Fibroblast of lung (primary cell): ENCODE measurements at regions not wholly inside any gene's neighbourhood (a gene's known extent, or its start where the extent isn't known, plus 50 kb on each side); places are given as distances from the start of the nearest gene placed in this dataset.

Experiments used
- DNase-seq, 2 donors: peaks; one replicate each; pipeline versions ENCODE4 v3.0.0 to v3.0.0-alpha.2; 2010; ENCODE audit warnings: low read depth in 2 of 2
- H2AFZ ChIP-seq: 2 replicates; pipeline ENCODE4 v1.5.1; 2012; ENCODE audit warnings: low read length, control low read depth, inconsistent platforms
- H3K27ac ChIP-seq: 2 replicates; pipeline ENCODE4 v1.5.1; 2011; ENCODE audit warnings: low read length, control low read depth; ENCODE audit not compliant: insufficient read depth
- H3K27me3 ChIP-seq: 2 replicates; pipeline ENCODE4 v1.5.1; 2011; ENCODE audit warnings: mild to moderate bottlenecking, low read length; ENCODE audit not compliant: control insufficient read depth, insufficient read depth
- H3K36me3 ChIP-seq: 2 replicates; pipeline ENCODE4 v1.5.1; 2011; ENCODE audit warnings: low read length; ENCODE audit not compliant: control insufficient read depth, insufficient read depth
- H3K4me1 ChIP-seq: 2 replicates; pipeline ENCODE4 v1.5.1; 2011; ENCODE audit warnings: low read length; ENCODE audit not compliant: control insufficient read depth, insufficient read depth; ENCODE audit errors: extremely low read depth
- H3K4me2 ChIP-seq: 2 replicates; pipeline ENCODE4 v1.5.1; 2011; ENCODE audit warnings: low read length, control low read depth; ENCODE audit not compliant: insufficient read depth; ENCODE audit errors: extremely low read depth
- H3K4me3 ChIP-seq, 4 experiments: fragments of 200-600 bp in 1 of 4; sonication (generic) in 1 of 4; replicated peaks in 1 of 4; 2 replicates each; pipeline ENCODE4 v1.5.1; 2011 to 2016; ENCODE audit warnings: low read length in 4 of 4, low read depth in 3 of 4, mild to moderate bottlenecking in 3 of 4, control low read depth in 2 of 4, inconsistent platforms in 1 of 4, mixed read lengths in 1 of 4; ENCODE audit not compliant: insufficient read depth in 1 of 4; ENCODE audit errors: control extremely low read depth in 1 of 4
- H3K79me2 ChIP-seq: 2 replicates; pipeline ENCODE4 v1.5.1; 2012; ENCODE audit warnings: mild to moderate bottlenecking, low read length, inconsistent platforms; ENCODE audit not compliant: control insufficient read depth, insufficient read depth
- H3K9ac ChIP-seq: 2 replicates; pipeline ENCODE4 v1.5.1; 2011; ENCODE audit warnings: mild to moderate bottlenecking, low read length, control low read depth; ENCODE audit not compliant: insufficient read depth
- H3K9me3 ChIP-seq: 2 replicates; pipeline ENCODE4 v1.5.1; 2012; ENCODE audit warnings: low read depth, low read length; ENCODE audit not compliant: control insufficient read depth, insufficient read depth
- H4K20me1 ChIP-seq: 2 replicates; pipeline ENCODE4 v1.5.1; 2011; ENCODE audit warnings: low read length; ENCODE audit not compliant: control insufficient read depth, insufficient read depth; ENCODE audit errors: extremely low read depth
- CTCF ChIP-seq, 2 donors: IDR thresholded peaks in 1 of 2; conservative IDR thresholded peaks in 1 of 2; 1 replicate in 1 of 2; 2 replicates in 1 of 2; pipeline ENCODE4 v1.5.1; 2011 to 2012; ENCODE audit warnings: low read length in 2 of 2, control low read depth in 1 of 2, inconsistent platforms in 1 of 2, low read depth in 1 of 2, mild to moderate bottlenecking in 1 of 2
- EZH2 ChIP-seq: IDR thresholded peaks from 2 replicates; pipeline ENCODE4 v1.5.1; 2012; ENCODE audit warnings: low read length, control low read depth, mild to moderate bottlenecking; ENCODE audit errors: missing control alignments

GRCh38 chr3:6516694-6517093 lies 344.2 kb upstream of the GRM7 start:
- H3K4me3 ChIP-seq = no peak overlapping the region
- no peaks in the 10 kb centered on the region for H3K4me1 ChIP-seq
- H3K4me2 ChIP-seq = no peak overlapping the region
- H4K20me1 ChIP-seq = no peaks in the 10 kb centered on the region
- no peak for DNase-seq
- no peaks in the 10 kb centered on the region for H3K27me3 ChIP-seq
- TF ChIP-seq EZH2 (no peak), CTCF (conservative IDR thresholded peaks at IDR 0.05 in 1 of 2, IDR thresholded peaks at IDR 0.05 in 1 of 2; ENCODE audit: low read depth in 1 of 2, low read length in 2 of 2) (no peak)
- no peaks in the 10 kb centered on the region for H3K79me2 ChIP-seq
- H3K9ac ChIP-seq = no peak overlapping the region
- no peaks in the 10 kb centered on the region for H3K36me3 ChIP-seq
- H3K9me3 ChIP-seq = no peaks in the 10 kb centered on the region
- no peak overlapping the region for H3K27ac ChIP-seq
- H2AFZ ChIP-seq = no peak overlapping the region

- Histone ChIP-seq H3K36me3 (no peaks in the 10 kb centered on the region), H3K4me3 (no peak overlapping the region), H3K27ac (no peak overlapping the region), H3K9ac (no peak overlapping the region), H3K4me1 (no peaks in the 10 kb centered on the region), H3K27me3 (no peaks in the 10 kb centered on the region), H3K79me2 (no peaks in the 10 kb centered on the region), H3K9me3 (no peaks in the 10 kb centered on the region), H3K4me2 (no peak overlapping the region), H2AFZ (no peak overlapping the region), H4K20me1 (no peaks in the 10 kb centered on the region)
- no peak for DNase-seq
- no peak for TF ChIP-seq EZH2
- TF ChIP-seq CTCF (conservative IDR thresholded peaks at IDR 0.05 in 1 of 2, IDR thresholded peaks at IDR 0.05 in 1 of 2; ENCODE audit: low read depth in 1 of 2, low read length in 2 of 2) = no peak
These were observed 342.1 kb upstream of the GRM7 start for GRCh38 chr3:6518709-6519345.

- Histone ChIP-seq H3K27me3 (no peaks in the 10 kb centered on the region), H3K4me2 (no peak overlapping the region), H3K4me1 (no peaks in the 10 kb centered on the region), H3K4me3 (no peak overlapping the region), H3K9ac (no peak overlapping the region), H3K79me2 (no peaks in the 10 kb centered on the region), H4K20me1 (no peaks in the 10 kb centered on the region), H3K9me3 (no peaks in the 10 kb centered on the region), H3K36me3 (no peaks in the 10 kb centered on the region), H2AFZ (no peak overlapping the region), H3K27ac (no peak overlapping the region)
- DNase-seq = no peak
- TF ChIP-seq EZH2 (no peak), CTCF (conservative IDR thresholded peaks at IDR 0.05 in 1 of 2, IDR thresholded peaks at IDR 0.05 in 1 of 2; ENCODE audit: low read depth in 1 of 2, low read length in 2 of 2) (no peak)
These were observed 339.4 kb upstream of the GRM7 start for GRCh38 chr3:6521369-6522113.
